Bronchial epithelial cell (primary cell): ENCODE measurements at regions not wholly inside any gene's neighbourhood (a gene's known extent, or its start where the extent isn't known, plus 50 kb on each side); places are given as distances from the start of the nearest gene placed in this dataset.
"Not testable (repeated sequence)": the region's sequence is repeated elsewhere in the genome, so short reads cannot be mapped to it uniquely, and the experiment has no call there.

ENCODE experiments used
- DNase-seq: peaks from one replicate; pipeline ENCODE4 v3.0.0-alpha.2; 2010; ENCODE audit warnings: low read depth
- FAIRE-seq: peaks from 2 replicates; lab custom pipeline; 2011; peaks lifted over from hg19 to GRCh38; lab: Jason Lieb, UNC
- H3K27me3 ChIP-seq: 2 replicates; pipeline ENCODE4 v1.5.1; 2011; ENCODE audit warnings: low read length; ENCODE audit not compliant: control insufficient read depth, insufficient read depth
- H3K36me3 ChIP-seq: 2 replicates; pipeline ENCODE4 v1.5.1; 2011; ENCODE audit warnings: low read length; ENCODE audit not compliant: control insufficient read depth, insufficient read depth
- H3K4me3 ChIP-seq: 2 replicates; pipeline ENCODE4 v1.5.1; 2011; ENCODE audit warnings: mild to moderate bottlenecking, low read depth, low read length, control low read depth
- TF ChIP-seq, protein P1 (sequence below): IDR thresholded peaks from 2 replicates; pipeline ENCODE4 v1.5.1; 2011; ENCODE audit warnings: mild to moderate bottlenecking, moderate library complexity, low read length, control low read depth, inconsistent platforms; ENCODE audit not compliant: insufficient read depth, severe bottlenecking

DNA sequence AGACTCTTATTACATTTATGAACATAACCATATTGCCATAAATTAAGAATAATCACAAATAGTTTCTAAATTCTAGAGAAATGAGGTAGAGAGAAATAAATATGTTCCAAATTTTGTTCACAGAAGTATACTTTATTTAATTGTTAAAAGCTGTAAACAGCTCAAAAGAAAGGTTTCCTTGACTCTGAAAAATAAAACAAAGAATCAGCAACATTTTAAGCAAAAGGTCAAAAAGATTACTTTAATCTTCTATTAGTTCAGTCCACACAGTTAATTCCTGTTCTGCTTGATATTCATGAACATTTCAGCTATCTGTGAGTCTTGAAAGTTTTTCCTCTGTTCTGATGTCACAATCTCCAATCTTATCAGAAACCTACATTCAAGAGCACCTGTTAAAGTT, 197.9 kb downstream of the GJA1 start:
- FAIRE-seq (no peak), DNase-seq (no peak)
- no peaks in the 10 kb centered on the region for H3K27me3 ChIP-seq
- H3K4me3 ChIP-seq: no peak overlapping the region
- H3K36me3 ChIP-seq: no peaks in the 10 kb centered on the region
- TF ChIP-seq, protein P1, sequence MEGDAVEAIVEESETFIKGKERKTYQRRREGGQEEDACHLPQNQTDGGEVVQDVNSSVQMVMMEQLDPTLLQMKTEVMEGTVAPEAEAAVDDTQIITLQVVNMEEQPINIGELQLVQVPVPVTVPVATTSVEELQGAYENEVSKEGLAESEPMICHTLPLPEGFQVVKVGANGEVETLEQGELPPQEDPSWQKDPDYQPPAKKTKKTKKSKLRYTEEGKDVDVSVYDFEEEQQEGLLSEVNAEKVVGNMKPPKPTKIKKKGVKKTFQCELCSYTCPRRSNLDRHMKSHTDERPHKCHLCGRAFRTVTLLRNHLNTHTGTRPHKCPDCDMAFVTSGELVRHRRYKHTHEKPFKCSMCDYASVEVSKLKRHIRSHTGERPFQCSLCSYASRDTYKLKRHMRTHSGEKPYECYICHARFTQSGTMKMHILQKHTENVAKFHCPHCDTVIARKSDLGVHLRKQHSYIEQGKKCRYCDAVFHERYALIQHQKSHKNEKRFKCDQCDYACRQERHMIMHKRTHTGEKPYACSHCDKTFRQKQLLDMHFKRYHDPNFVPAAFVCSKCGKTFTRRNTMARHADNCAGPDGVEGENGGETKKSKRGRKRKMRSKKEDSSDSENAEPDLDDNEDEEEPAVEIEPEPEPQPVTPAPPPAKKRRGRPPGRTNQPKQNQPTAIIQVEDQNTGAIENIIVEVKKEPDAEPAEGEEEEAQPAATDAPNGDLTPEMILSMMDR: no peak

DNA sequence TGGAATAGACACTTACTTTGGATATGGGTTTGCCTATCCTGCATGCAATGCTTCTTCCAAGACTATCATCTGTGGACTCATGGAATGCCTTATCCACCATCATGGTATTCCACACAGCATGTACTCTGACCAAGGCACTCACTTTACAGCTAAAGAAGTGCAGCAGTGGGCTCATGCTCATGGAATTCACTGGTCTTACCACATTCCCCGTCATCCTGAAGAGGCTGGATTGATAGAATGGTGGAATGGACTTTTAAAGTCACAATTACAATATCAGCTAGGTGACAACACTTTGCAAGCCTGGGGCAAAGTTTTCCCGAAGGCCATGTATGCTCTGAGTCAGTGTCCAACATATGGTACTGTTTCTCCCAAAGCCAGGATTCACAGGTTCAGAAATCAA, 199.1 kb downstream of the GJA1 start:
- not testable (repeated sequence) for H3K4me3 ChIP-seq, DNase-seq, FAIRE-seq, H3K27me3 ChIP-seq, H3K36me3 ChIP-seq

DNA sequence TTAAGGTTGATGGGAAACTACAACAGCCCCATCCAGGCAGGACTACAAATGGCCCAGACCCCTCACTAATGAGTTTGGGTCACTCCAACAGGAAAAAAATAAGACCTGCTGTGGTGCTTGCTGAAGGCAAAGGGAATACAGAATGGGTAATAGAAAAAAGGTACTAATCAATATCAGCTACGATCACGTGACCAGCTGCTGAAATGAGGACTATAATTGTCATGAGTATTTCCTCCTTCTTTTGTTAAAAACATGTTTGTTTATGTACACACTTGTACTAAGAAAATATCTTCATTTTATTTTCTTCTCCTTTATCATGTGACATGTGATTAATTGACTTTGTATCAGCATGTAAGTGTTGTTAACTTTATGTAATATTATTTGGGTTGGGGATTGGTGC, 199.9 kb downstream of the GJA1 start:
- Histone ChIP-seq H3K4me3 (no peak overlapping the region), H3K27me3 (no peaks in the 10 kb centered on the region), H3K36me3 (no peaks in the 10 kb centered on the region)
- no peak for DNase-seq
- TF ChIP-seq, protein P1: no peak
- FAIRE-seq: no peak

DNA sequence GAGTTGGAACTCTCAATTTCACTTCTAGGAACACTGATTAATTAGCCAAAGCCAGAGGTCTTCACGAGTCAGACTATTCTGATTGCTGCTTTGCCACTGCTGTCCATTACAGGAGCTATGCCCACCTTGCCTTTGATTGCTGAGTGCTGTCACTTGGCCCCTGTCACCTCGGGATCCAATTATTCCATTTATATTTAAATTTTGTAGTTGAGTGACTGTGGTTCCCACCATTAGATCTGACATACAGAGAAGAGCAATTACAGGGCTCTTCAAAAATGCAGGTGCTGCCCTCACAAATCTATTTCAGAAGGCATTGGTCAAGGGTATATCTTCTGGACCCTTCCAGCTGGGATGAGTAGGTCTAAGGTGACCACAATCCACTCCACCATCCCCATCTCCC, 200.8 kb downstream of the GJA1 start:
- not testable (repeated sequence) for H3K4me3 ChIP-seq, H3K36me3 ChIP-seq, FAIRE-seq, H3K27me3 ChIP-seq, DNase-seq

- Histone ChIP-seq H3K27me3 (no peaks in the 10 kb centered on the region), H3K4me3 (no peak overlapping the region), H3K36me3 (no peaks in the 10 kb centered on the region)
- TF ChIP-seq, protein P1: no peak
- DNase-seq (no peak), FAIRE-seq (no peak)
Observed at GRCh38 chr6:121639021-121639420, 203.6 kb downstream of the GJA1 start.

DNA sequence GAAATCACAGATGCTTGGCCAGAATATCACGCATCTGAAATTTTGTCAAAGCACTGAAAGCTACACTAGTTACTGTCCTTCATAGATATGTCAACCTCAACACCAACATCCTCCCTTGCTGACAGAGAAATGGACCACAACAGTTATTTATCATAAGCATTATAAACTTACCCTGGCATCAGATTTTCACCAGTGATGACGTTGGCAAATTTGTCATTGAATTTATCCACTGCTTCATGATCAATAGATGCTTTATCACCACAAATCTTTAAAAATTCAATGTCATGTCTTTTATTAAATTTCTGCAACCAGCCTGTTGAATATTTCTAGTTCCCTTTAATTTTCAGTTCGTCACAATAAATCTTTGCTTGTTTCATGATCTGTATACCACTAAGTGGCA, 205.7 kb downstream of the GJA1 start:
- DNase-seq (no peak), FAIRE-seq (no peak)
- Histone ChIP-seq H3K36me3 (no peaks in the 10 kb centered on the region), H3K27me3 (no peaks in the 10 kb centered on the region), H3K4me3 (no peak overlapping the region)
- TF ChIP-seq, protein P1: no peak

DNA sequence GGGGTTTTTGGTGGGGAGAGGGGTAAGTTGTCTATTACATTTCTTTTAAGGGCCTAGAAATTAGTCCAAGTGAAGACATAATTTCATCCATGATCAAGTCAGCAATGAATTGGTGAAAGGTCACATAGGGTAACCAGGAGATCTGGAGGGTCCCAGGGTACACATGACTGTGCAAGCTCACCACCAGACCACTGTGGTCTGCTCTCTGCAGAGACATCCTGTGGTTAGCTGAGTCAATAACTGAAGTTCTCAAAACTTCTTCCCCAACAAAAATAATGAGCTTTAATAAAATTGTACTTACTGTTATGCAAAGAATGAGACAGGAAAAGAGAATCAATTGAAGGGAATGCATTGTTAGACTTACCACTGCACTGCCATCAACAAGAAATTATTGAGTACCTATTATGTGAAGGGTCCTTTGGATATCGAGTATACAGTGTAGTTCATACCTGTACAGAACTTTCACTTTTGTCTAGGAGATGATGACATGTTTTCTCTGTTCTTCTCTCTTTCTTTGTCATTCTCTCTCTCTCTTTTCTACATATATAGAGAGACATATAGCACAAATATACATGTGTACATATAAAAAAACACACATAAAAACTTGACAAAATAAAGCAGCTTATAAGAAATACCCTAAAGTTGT, 209.8 kb downstream of the GJA1 start:
- Histone ChIP-seq H3K27me3 (no peaks in the 10 kb centered on the region), H3K36me3 (no peaks in the 10 kb centered on the region), H3K4me3 (no peak overlapping the region)
- DNase-seq: no peak
- TF ChIP-seq, protein P1: no peak
- FAIRE-seq: no peak
